ENCODE measurements at regions not wholly inside any gene's neighbourhood (a gene's known extent, or its start where the extent isn't known, plus 50 kb on each side); places are given as distances from the start of the nearest gene placed in this dataset.
A peak's percentile ranks its signal among the peaks of the same experiment; 100 is the strongest.

DNA sequence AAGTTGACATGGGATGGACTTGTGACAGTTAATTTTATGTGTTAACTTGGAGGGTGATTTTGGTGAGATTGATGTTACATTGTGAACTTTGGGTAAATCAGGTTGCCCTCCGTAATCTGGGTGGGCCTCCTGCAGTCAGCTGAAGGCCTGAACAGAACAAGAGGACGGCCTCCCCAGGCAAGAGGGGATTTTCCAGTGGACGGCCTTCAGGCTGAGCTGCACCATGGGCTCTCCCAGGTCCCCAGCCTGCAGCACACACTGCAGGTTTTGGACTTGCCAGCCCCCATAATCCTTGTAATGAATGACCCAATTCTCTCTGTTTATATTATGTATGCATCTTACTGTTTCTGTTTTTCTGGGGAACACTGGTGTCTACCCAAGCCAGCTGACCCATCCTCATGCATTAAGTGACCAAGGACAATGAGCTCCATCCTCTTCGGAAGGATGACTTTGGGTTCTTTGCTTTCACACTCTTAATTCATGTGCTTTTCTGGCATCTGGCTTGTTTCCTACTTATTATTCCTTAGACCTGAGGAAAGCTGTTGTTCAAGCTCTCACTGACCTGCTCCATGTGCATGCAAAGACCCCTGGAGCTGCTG is 64.2 kb downstream of the DACT2 start:
- DNase-seq: no peak
- H3K9me3 ChIP-seq: no peaks in the 10 kb centered on the region
- H3K4me3 ChIP-seq: no peak overlapping the region
- 88 to 92% methylated on average over 4 of the region's 4 CpGs for WGBS, 2 donors
- H3K36me3 ChIP-seq: no peaks in the 10 kb centered on the region
- FAIRE-seq: no peak
- no peaks in the 10 kb centered on the region for H3K27me3 ChIP-seq
- intact Hi-C loops (cut with DNase I): no loop called here
- TF ChIP-seq, protein P1, sequence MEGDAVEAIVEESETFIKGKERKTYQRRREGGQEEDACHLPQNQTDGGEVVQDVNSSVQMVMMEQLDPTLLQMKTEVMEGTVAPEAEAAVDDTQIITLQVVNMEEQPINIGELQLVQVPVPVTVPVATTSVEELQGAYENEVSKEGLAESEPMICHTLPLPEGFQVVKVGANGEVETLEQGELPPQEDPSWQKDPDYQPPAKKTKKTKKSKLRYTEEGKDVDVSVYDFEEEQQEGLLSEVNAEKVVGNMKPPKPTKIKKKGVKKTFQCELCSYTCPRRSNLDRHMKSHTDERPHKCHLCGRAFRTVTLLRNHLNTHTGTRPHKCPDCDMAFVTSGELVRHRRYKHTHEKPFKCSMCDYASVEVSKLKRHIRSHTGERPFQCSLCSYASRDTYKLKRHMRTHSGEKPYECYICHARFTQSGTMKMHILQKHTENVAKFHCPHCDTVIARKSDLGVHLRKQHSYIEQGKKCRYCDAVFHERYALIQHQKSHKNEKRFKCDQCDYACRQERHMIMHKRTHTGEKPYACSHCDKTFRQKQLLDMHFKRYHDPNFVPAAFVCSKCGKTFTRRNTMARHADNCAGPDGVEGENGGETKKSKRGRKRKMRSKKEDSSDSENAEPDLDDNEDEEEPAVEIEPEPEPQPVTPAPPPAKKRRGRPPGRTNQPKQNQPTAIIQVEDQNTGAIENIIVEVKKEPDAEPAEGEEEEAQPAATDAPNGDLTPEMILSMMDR (IDR thresholded peaks at IDR 0.05): no peak
- no peak for ATAC-seq
- H3K27ac ChIP-seq: no peak overlapping the region
- H3K4me1 ChIP-seq: no peaks in the 10 kb centered on the region

DNA sequence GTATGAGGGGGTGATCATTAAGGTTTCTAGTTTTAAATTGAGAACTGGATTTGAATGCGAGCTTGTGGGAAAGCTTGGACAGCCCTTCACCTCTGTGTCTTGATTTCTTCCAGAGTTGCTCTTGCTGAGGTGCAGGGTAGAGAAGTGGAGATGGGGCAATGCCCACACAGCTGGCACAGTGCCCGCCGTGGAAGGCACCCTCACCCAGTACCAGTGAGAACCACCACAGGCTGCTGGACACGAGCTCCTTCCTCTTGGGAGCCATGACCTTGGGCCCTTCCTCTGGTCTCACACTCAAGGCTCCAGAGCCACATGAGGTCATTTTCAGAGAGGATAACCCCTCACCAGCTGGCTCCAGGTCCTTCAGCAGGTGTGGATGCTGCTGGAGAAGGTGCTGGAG is 67.3 kb downstream of the DACT2 start:
- 46 to 68% methylated on average over 4 of the region's 4 CpGs for WGBS, 2 donors
- no peak overlapping the region for H3K4me3 ChIP-seq
- intact Hi-C loops (cut with DNase I): no loop called here
- no peak overlapping the region for H3K27ac ChIP-seq
- H3K36me3 ChIP-seq: no peaks in the 10 kb centered on the region
- no peak for FAIRE-seq
- H3K27me3 ChIP-seq: no peaks in the 10 kb centered on the region
- H3K9me3 ChIP-seq: no peaks in the 10 kb centered on the region
- H3K4me1 ChIP-seq: peaks cover 0 to 7% (median 4%) of the 10 kb centered on the region in 3 donors
- DNase-seq: no peak
- no peak for ATAC-seq
- TF ChIP-seq, protein P1 (IDR thresholded peaks at IDR 0.05): no peak

DNA sequence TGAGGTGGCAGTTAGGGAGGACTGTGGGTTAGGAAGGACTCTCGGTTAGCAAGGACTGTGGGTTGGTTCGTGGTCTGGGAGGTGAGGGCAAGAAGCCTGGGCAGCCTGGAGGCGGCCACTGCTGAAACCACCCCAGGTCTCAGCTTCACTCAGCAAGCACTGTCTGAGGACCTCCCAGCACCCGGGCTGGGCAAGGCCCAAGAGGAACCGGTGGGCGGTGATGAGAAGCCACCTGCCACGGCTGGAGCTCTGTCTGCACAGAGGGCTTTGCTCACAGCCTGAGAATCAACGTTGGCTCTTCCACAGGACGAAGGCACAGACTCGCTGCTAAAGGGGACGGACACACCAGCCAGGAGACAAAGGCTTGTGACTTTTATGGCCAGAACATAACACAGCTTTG is 69.3 kb downstream of the DACT2 start:
- Histone ChIP-seq H3K4me3 (no peak overlapping the region), H3K4me1 (peaks cover 0 to 7% (median 4%) of the 10 kb centered on the region in 3 donors), H3K36me3 (no peaks in the 10 kb centered on the region), H3K27ac (no peak overlapping the region), H3K9me3 (no peaks in the 10 kb centered on the region), H3K27me3 (no peaks in the 10 kb centered on the region)
- ATAC-seq: no peak
- TF ChIP-seq, protein P1 (IDR thresholded peaks at IDR 0.05): no peak
- DNase-seq: no peak
- intact Hi-C loops (cut with DNase I): no loop called here
- 88 to 93% methylated on average over 11 of the region's 11 CpGs for WGBS, 2 donors
- FAIRE-seq: no peak

DNA sequence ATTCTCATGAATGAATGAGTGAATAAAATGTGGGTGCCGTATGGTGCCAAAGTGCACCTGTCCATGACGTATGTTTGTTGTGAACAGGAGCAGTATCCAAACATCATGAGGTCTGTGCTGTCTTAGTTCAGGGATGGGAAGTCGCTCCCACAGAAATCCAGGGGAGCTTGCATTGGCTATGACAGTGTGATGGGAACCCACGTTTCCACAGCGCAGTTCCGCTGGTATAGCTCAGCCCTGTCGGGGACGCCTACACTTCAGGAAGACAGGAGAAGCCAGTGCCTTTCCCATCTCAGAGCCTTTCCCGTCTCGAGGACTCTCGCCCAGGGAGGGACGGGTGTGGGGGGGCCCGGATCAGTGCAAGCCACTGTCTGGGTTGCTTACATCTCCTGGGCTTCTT is 69.8 kb downstream of the DACT2 start:
- peaks cover 0 to 7% (median 4%) of the 10 kb centered on the region in 3 donors for H3K4me1 ChIP-seq
- no peak overlapping the region for H3K4me3 ChIP-seq
- ATAC-seq: no peak
- 84 to 88% methylated on average over 13 of the region's 13 CpGs for WGBS, 2 donors
- intact Hi-C loops (cut with DNase I): no loop called here
- H3K36me3 ChIP-seq: no peaks in the 10 kb centered on the region
- TF ChIP-seq, protein P1 (IDR thresholded peaks at IDR 0.05): no peak
- H3K9me3 ChIP-seq: no peaks in the 10 kb centered on the region
- H3K27me3 ChIP-seq: no peaks in the 10 kb centered on the region
- no peak for DNase-seq
- no peak overlapping the region for H3K27ac ChIP-seq
- FAIRE-seq: no peak

DNA sequence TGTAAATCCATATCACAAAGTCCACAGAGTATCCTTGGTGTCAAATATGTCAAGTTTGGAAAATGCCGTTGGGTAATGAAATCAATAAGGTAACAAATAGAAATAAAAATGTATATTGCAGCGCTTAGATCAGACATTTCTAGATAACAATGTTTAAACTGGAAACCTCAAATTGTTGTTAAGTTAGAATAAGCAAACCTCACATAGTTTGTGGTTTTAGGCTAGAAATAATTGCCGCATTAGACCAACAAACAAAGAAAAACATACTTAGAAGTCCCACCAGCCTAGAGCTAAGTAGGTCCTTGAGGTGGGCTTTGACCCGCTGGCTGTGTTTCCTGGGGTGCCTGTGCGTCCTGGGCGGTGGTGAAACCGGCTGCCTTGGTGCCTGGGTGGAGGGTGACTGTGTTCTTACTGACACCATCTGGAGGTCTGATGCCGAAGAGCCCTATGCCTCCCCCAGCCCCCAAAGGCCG is 71.4 kb downstream of the DACT2 start:
- Histone ChIP-seq H3K4me3 (no peak overlapping the region), H3K4me1 (peaks cover 0 to 7% (median 4%) of the 10 kb centered on the region in 3 donors), H3K27ac (peak overlapping the region in 1 of 4 donors; percentile 13), H3K9me3 (no peaks in the 10 kb centered on the region), H3K27me3 (no peaks in the 10 kb centered on the region), H3K36me3 (no peaks in the 10 kb centered on the region)
- intact Hi-C loops (cut with DNase I): no loop called here
- no peak for DNase-seq
- TF ChIP-seq, protein P1 (IDR thresholded peaks at IDR 0.05): no peak
- 63 to 74% methylated on average over 9 of the region's 9 CpGs for WGBS, 2 donors
- no peak for FAIRE-seq
- ATAC-seq: no peak
